DOHH2 (cell line): ENCODE measurements at regions not wholly inside any gene's neighbourhood (a gene's known extent, or its start where the extent isn't known, plus 50 kb on each side); places are given as distances from the start of the nearest gene placed in this dataset.
A peak's percentile ranks its signal among the peaks of the same experiment; 100 is the strongest.

Source experiments
- H3F3A ChIP-seq: fragments of 200-600 bp; sonication (generic), shearing (Covaris generic); 2 replicates; pipeline ENCODE4 v1.6.0; 2016; ENCODE audit warnings: antibody characterized with exemption, mild to moderate bottlenecking; ENCODE audit not compliant: control insufficient read depth, insufficient read depth
- H3K27ac ChIP-seq: fragments of 200-600 bp; sonication (generic); 2 replicates; pipeline ENCODE4 v1.5.1; 2014; ENCODE audit warnings: low read depth, mild to moderate bottlenecking, low read length, moderate library complexity
- H3K27me3 ChIP-seq: fragments of 200-600 bp; sonication (generic); 2 replicates; pipeline ENCODE4 v1.6.1; 2014; ENCODE audit warnings: mild to moderate bottlenecking, low read length, mixed read lengths; ENCODE audit not compliant: control insufficient read depth
- H3K36me3 ChIP-seq: fragments of 200-600 bp; sonication (generic); 2 replicates; pipeline ENCODE4 v1.6.1; 2014; ENCODE audit warnings: mild to moderate bottlenecking, low read length, moderate library complexity, mixed read lengths; ENCODE audit not compliant: control insufficient read depth
- H3K4me1 ChIP-seq: fragments of 200-600 bp; sonication (generic); 2 replicates; pipeline ENCODE4 v1.6.1; 2014; ENCODE audit warnings: mild to moderate bottlenecking, low read length, mixed read lengths; ENCODE audit not compliant: control insufficient read depth
- H3K4me2 ChIP-seq: fragments of 200-600 bp; sonication (generic); 2 replicates; pipeline ENCODE4 v1.6.0; 2014; ENCODE audit warnings: mild to moderate bottlenecking, low read length, moderate library complexity
- H3K4me3 ChIP-seq: fragments of 200-600 bp; sonication (generic); 2 replicates; pipeline ENCODE4 v1.5.1; 2014; ENCODE audit warnings: mild to moderate bottlenecking, low read length, mixed read lengths
- H3K79me2 ChIP-seq: fragments of 200-600 bp; sonication (generic); 2 replicates; pipeline ENCODE4 v1.6.1; 2014; ENCODE audit warnings: mild to moderate bottlenecking, low read length, mixed read lengths; ENCODE audit not compliant: control insufficient read depth
- H3K9me2 ChIP-seq: fragments of 200-600 bp; sonication (generic); replicated peaks from 2 replicates; pipeline ENCODE4 v1.6.1; 2014; ENCODE audit warnings: mild to moderate bottlenecking, low read length, mixed read lengths; ENCODE audit not compliant: control insufficient read depth
- H3K9me3 ChIP-seq: fragments of 200-600 bp; sonication (generic); 2 replicates; pipeline ENCODE4 v1.6.1; 2014; ENCODE audit warnings: antibody characterized with exemption, low read length, mixed read lengths; ENCODE audit not compliant: control insufficient read depth, insufficient read depth
- H4K20me1 ChIP-seq: fragments of 200-600 bp; sonication (generic); 2 replicates; pipeline ENCODE4 v1.6.0; 2014; ENCODE audit warnings: low read depth, mild to moderate bottlenecking, antibody characterized with exemption, low read length, moderate library complexity; ENCODE audit not compliant: control insufficient read depth, insufficient read depth
- CTCF ChIP-seq: fragments of 200-600 bp; sonication (generic); IDR thresholded peaks from one replicate; pipeline ENCODE4 v1.5.1; 2014; ENCODE audit warnings: antibody characterized with exemption, mild to moderate bottlenecking, low read depth, low read length; ENCODE audit not compliant: poor library complexity, severe bottlenecking
- EZH2phosphoT487 ChIP-seq: fragments of 200-600 bp; sonication (generic); IDR thresholded peaks from 2 replicates; pipeline ENCODE4 v1.6.1; 2017; ENCODE audit warnings: borderline replicate concordance, mild to moderate bottlenecking, antibody characterized with exemption, low read length, moderate library complexity, mixed read lengths

GRCh38 chr6:8983202-8983688 lies 547.9 kb upstream of the SLC35B3 start:
- no peaks in the 10 kb centered on the region for H3K36me3 ChIP-seq
- no peaks in the 10 kb centered on the region for H4K20me1 ChIP-seq
- no peak overlapping the region for H3K27ac ChIP-seq
- H3K9me3 ChIP-seq = no peaks in the 10 kb centered on the region
- H3K4me1 ChIP-seq = no peaks in the 10 kb centered on the region
- H3K79me2 ChIP-seq = no peaks in the 10 kb centered on the region
- no peak overlapping the region for H3K4me3 ChIP-seq
- H3K27me3 ChIP-seq = no peaks in the 10 kb centered on the region
- H3K4me2 ChIP-seq = no peak overlapping the region
- TF ChIP-seq EZH2phosphoT487 (no peak), CTCF (peak; percentile 94)
- no peaks in the 10 kb centered on the region for H3K9me2 ChIP-seq
- no peaks in the 10 kb centered on the region for H3F3A ChIP-seq

GRCh38 chr6:8982668-8983067 lies 547.3 kb upstream of the SLC35B3 start:
- H3K27ac ChIP-seq = no peak overlapping the region
- H3K27me3 ChIP-seq = no peaks in the 10 kb centered on the region
- H4K20me1 ChIP-seq = no peaks in the 10 kb centered on the region
- H3K36me3 ChIP-seq = no peaks in the 10 kb centered on the region
- H3K79me2 ChIP-seq = no peaks in the 10 kb centered on the region
- H3K4me2 ChIP-seq = no peak overlapping the region
- H3K9me2 ChIP-seq = no peaks in the 10 kb centered on the region
- no peaks in the 10 kb centered on the region for H3K4me1 ChIP-seq
- H3K9me3 ChIP-seq = no peaks in the 10 kb centered on the region
- H3K4me3 ChIP-seq = no peak overlapping the region
- no peaks in the 10 kb centered on the region for H3F3A ChIP-seq
- no peak for TF ChIP-seq EZH2phosphoT487

GRCh38 chr6:8973395-8973794 lies 538.0 kb upstream of the SLC35B3 start:
- H3K36me3 ChIP-seq = no peaks in the 10 kb centered on the region
- no peaks in the 10 kb centered on the region for H3K9me3 ChIP-seq
- H3K4me3 ChIP-seq = no peak overlapping the region

GRCh38 chr6:8969747-8970146 lies 534.4 kb upstream of the SLC35B3 start:
- no peaks in the 10 kb centered on the region for H4K20me1 ChIP-seq
- H3K36me3 ChIP-seq = no peaks in the 10 kb centered on the region
- H3K9me2 ChIP-seq = no peaks in the 10 kb centered on the region
- TF ChIP-seq EZH2phosphoT487 = no peak
- TF ChIP-seq CTCF = no peak
- H3K9me3 ChIP-seq = no peaks in the 10 kb centered on the region
- no peak overlapping the region for H3K4me3 ChIP-seq
- no peak overlapping the region for H3K27ac ChIP-seq
- no peaks in the 10 kb centered on the region for H3K79me2 ChIP-seq
- no peaks in the 10 kb centered on the region for H3K27me3 ChIP-seq
- no peak overlapping the region for H3K4me2 ChIP-seq
- no peaks in the 10 kb centered on the region for H3K4me1 ChIP-seq
- H3F3A ChIP-seq = no peaks in the 10 kb centered on the region

More at GRCh38 chr6:8973395-8973794, 538.0 kb upstream of the SLC35B3 start:
- no peaks in the 10 kb centered on the region for H3K27me3 ChIP-seq
- no peaks in the 10 kb centered on the region for H3K79me2 ChIP-seq
- H4K20me1 ChIP-seq = no peaks in the 10 kb centered on the region
- H3K9me2 ChIP-seq = no peaks in the 10 kb centered on the region
- H3F3A ChIP-seq = no peaks in the 10 kb centered on the region
- no peak for TF ChIP-seq EZH2phosphoT487
- no peak for TF ChIP-seq CTCF
- H3K27ac ChIP-seq = no peak overlapping the region
- H3K4me2 ChIP-seq = no peak overlapping the region
- no peaks in the 10 kb centered on the region for H3K4me1 ChIP-seq
